HEK293 (cell line): ENCODE measurements at regions not wholly inside any gene's neighbourhood (a gene's known extent, or its start where the extent isn't known, plus 50 kb on each side); places are given as distances from the start of the nearest gene placed in this dataset.

Experiments used
- CTCF ChIA-PET: fragments of 350-600 bp; formaldehyde crosslinking; extraction: SDS; loops from one replicate; lab custom pipeline; 2021; ENCODE audit warnings: antibody characterized with exemption; lab: Yijun Ruan, JAX
- POLR2A ChIA-PET: fragments of 300-600 bp; formaldehyde crosslinking; extraction: SDS; loops from one replicate; lab custom pipeline; 2020; ENCODE audit warnings: antibody characterized with exemption, inconsistent platforms; lab: Yijun Ruan, JAX
- H3K27ac ChIP-seq: fragments of 200-500 bp; sonication (Bioruptor generic); 2 replicates; pipeline ENCODE4 v1.5.1; 2014; ENCODE audit warnings: low read depth, low read length, control low read depth, inconsistent platforms; ENCODE audit errors: extremely low read depth
- H3K36me3 ChIP-seq, 2 experiments: fragments of 200-500 bp in 1 of 2; sonication (Bioruptor generic) in 1 of 2; 1 replicate in 1 of 2; 2 replicates in 1 of 2; pipeline ENCODE4 v1.5.1; 2014 to 2017; ENCODE audit warnings: inconsistent platforms in 2 of 2, low read length in 2 of 2; ENCODE audit not compliant: control insufficient read depth in 2 of 2, insufficient read depth in 1 of 2
- H3K4me1 ChIP-seq: fragments of 200-500 bp; sonication (Bioruptor generic); 2 replicates; pipeline ENCODE4 v1.5.1; 2014; ENCODE audit warnings: mild to moderate bottlenecking, low read length, inconsistent platforms; ENCODE audit not compliant: control insufficient read depth, insufficient read depth
- H3K4me3 ChIP-seq: 2 replicates; pipeline ENCODE4 v1.5.1; 2011; ENCODE audit warnings: low read depth, mild to moderate bottlenecking, control low read depth, low read length, moderate library complexity
- H3K9me3 ChIP-seq: fragments of 200-500 bp; sonication (Bioruptor generic); 2 replicates; pipeline ENCODE4 v1.5.1; 2014; ENCODE audit warnings: low read depth, low read length, inconsistent platforms; ENCODE audit not compliant: control insufficient read depth, insufficient read depth
- ELK4 ChIP-seq: IDR thresholded peaks from 2 replicates; pipeline ENCODE4 v1.6.1; 2011; ENCODE audit warnings: mild to moderate bottlenecking, low read depth, low read length, borderline replicate concordance
- GLIS2 ChIP-seq: fragments of 450-650 bp; formaldehyde crosslinking; IDR thresholded peaks from 2 replicates; pipeline ENCODE4 v1.5.1; 2016; ENCODE audit warnings: missing biosample characterization, missing genetic modification characterization
- HOXA7 ChIP-seq: sonication (generic); formaldehyde crosslinking; IDR thresholded peaks from 2 replicates; pipeline ENCODE4 v1.8.1; 2022; ENCODE audit warnings: missing genetic modification reagents, borderline replicate concordance
- REPIN1 ChIP-seq: fragments of 450-650 bp; formaldehyde crosslinking; IDR thresholded peaks from 2 replicates; pipeline ENCODE4 v1.5.1; 2017; ENCODE audit warnings: missing biosample characterization, missing genetic modification characterization, low read depth
- ZBTB20 ChIP-seq: fragments of 450-650 bp; formaldehyde crosslinking; IDR thresholded peaks from 2 replicates; pipeline ENCODE4 v1.5.1; 2016; ENCODE audit warnings: missing biosample characterization, missing genetic modification characterization
- ZFP41 ChIP-seq: fragments of 450-650 bp; formaldehyde crosslinking; IDR thresholded peaks from 2 replicates; pipeline ENCODE4 v1.5.1; 2016; ENCODE audit warnings: missing biosample characterization, missing genetic modification characterization, borderline replicate concordance
- ZIC2 ChIP-seq: fragments of 450-650 bp; formaldehyde crosslinking; IDR thresholded peaks from 2 replicates; pipeline ENCODE4 v1.5.1; 2016; ENCODE audit warnings: missing biosample characterization, missing genetic modification characterization
- ZNF10 ChIP-seq: fragments of 450-650 bp; formaldehyde crosslinking; IDR thresholded peaks from 2 replicates; pipeline ENCODE4 v1.5.1; 2017; ENCODE audit warnings: missing biosample characterization, missing genetic modification characterization
- ZNF157 ChIP-seq: fragments of 450-650 bp; formaldehyde crosslinking; IDR thresholded peaks from 2 replicates; pipeline ENCODE4 v1.5.1; 2016; ENCODE audit warnings: missing biosample characterization, missing genetic modification characterization
- ZNF2 ChIP-seq: fragments of 450-650 bp; formaldehyde crosslinking; IDR thresholded peaks from 2 replicates; pipeline ENCODE4 v1.5.1; 2016; ENCODE audit warnings: missing biosample characterization, missing genetic modification characterization
- ZNF223 ChIP-seq: fragments of 450-650 bp; formaldehyde crosslinking; IDR thresholded peaks from 2 replicates; pipeline ENCODE4 v1.5.1; 2016; ENCODE audit warnings: missing biosample characterization, missing genetic modification characterization
- ZNF426 ChIP-seq: fragments of 450-650 bp; formaldehyde crosslinking; IDR thresholded peaks from 2 replicates; pipeline ENCODE4 v1.5.1; 2017; ENCODE audit warnings: missing biosample characterization, missing genetic modification characterization, mild to moderate bottlenecking, inconsistent platforms, moderate library complexity
- ZNF510 ChIP-seq: fragments of 450-650 bp; formaldehyde crosslinking; IDR thresholded peaks from 2 replicates; pipeline ENCODE4 v1.5.1; 2018; ENCODE audit warnings: mild to moderate bottlenecking, missing genetic modification characterization, missing biosample characterization; ENCODE audit not compliant: insufficient replicate concordance
- ZNF529 ChIP-seq: fragments of 450-650 bp; formaldehyde crosslinking; IDR thresholded peaks from 2 replicates; pipeline ENCODE4 v1.5.1; 2017; ENCODE audit warnings: missing genetic modification characterization, missing biosample characterization; ENCODE audit not compliant: insufficient replicate concordance
- ZNF558 ChIP-seq: fragments of 450-650 bp; formaldehyde crosslinking; IDR thresholded peaks from 2 replicates; pipeline ENCODE4 v1.5.1; 2016; ENCODE audit warnings: missing biosample characterization, missing genetic modification characterization
- ZNF670 ChIP-seq: fragments of 450-650 bp; formaldehyde crosslinking; IDR thresholded peaks from 2 replicates; pipeline ENCODE4 v1.5.1; 2016; ENCODE audit warnings: missing biosample characterization, missing genetic modification characterization, low read depth
- ZNF677 ChIP-seq: fragments of 450-650 bp; IDR thresholded peaks from 2 replicates; pipeline ENCODE4 v1.5.0; 2018; ENCODE audit warnings: missing biosample characterization, mild to moderate bottlenecking, missing genetic modification characterization, moderate library complexity
- ZNF704 ChIP-seq: fragments of 450-650 bp; formaldehyde crosslinking; IDR thresholded peaks from 2 replicates; pipeline ENCODE4 v1.5.1; 2016; ENCODE audit warnings: missing biosample characterization, missing genetic modification characterization
- ZNF830 ChIP-seq: fragments of 450-650 bp; IDR thresholded peaks from 2 replicates; pipeline ENCODE4 v1.5.0; 2018; ENCODE audit warnings: missing biosample characterization, missing genetic modification characterization, low read depth, mild to moderate bottlenecking, moderate library complexity
- ZSCAN16 ChIP-seq: fragments of 450-650 bp; formaldehyde crosslinking; IDR thresholded peaks from 2 replicates; pipeline ENCODE4 v1.5.1; 2016; ENCODE audit warnings: missing biosample characterization, missing genetic modification characterization
- ZSCAN18 ChIP-seq: fragments of 450-650 bp; formaldehyde crosslinking; IDR thresholded peaks from 2 replicates; pipeline ENCODE4 v1.5.1; 2016; ENCODE audit warnings: missing biosample characterization, missing genetic modification characterization
- ZXDB ChIP-seq: fragments of 450-650 bp; formaldehyde crosslinking; IDR thresholded peaks from 2 replicates; pipeline ENCODE4 v1.5.1; 2016; ENCODE audit warnings: missing biosample characterization, missing genetic modification characterization
- TF ChIP-seq, protein P1 (sequence below): fragments of 450-650 bp; formaldehyde crosslinking; conservative IDR thresholded peaks from 2 replicates; pipeline ENCODE4 v1.5.1; 2016; ENCODE audit warnings: low read depth, missing biosample characterization, missing genetic modification characterization

- TF ChIP-seq ZXDB (tag by site-specific recombination) (no peak), ZNF157 (tag by site-specific recombination) (no peak), ZSCAN18 (tag by site-specific recombination) (no peak), ZNF670 (no peak), ZIC2 (tag by site-specific recombination) (no peak), ZNF529 (tag by site-specific recombination) (no peak), ZNF10 (no peak), GLIS2 (tag by site-specific recombination) (no peak), ZNF426 (tag by site-specific recombination) (no peak), ZBTB20 (tag by site-specific recombination) (no peak)
- TF ChIP-seq, protein P1, sequence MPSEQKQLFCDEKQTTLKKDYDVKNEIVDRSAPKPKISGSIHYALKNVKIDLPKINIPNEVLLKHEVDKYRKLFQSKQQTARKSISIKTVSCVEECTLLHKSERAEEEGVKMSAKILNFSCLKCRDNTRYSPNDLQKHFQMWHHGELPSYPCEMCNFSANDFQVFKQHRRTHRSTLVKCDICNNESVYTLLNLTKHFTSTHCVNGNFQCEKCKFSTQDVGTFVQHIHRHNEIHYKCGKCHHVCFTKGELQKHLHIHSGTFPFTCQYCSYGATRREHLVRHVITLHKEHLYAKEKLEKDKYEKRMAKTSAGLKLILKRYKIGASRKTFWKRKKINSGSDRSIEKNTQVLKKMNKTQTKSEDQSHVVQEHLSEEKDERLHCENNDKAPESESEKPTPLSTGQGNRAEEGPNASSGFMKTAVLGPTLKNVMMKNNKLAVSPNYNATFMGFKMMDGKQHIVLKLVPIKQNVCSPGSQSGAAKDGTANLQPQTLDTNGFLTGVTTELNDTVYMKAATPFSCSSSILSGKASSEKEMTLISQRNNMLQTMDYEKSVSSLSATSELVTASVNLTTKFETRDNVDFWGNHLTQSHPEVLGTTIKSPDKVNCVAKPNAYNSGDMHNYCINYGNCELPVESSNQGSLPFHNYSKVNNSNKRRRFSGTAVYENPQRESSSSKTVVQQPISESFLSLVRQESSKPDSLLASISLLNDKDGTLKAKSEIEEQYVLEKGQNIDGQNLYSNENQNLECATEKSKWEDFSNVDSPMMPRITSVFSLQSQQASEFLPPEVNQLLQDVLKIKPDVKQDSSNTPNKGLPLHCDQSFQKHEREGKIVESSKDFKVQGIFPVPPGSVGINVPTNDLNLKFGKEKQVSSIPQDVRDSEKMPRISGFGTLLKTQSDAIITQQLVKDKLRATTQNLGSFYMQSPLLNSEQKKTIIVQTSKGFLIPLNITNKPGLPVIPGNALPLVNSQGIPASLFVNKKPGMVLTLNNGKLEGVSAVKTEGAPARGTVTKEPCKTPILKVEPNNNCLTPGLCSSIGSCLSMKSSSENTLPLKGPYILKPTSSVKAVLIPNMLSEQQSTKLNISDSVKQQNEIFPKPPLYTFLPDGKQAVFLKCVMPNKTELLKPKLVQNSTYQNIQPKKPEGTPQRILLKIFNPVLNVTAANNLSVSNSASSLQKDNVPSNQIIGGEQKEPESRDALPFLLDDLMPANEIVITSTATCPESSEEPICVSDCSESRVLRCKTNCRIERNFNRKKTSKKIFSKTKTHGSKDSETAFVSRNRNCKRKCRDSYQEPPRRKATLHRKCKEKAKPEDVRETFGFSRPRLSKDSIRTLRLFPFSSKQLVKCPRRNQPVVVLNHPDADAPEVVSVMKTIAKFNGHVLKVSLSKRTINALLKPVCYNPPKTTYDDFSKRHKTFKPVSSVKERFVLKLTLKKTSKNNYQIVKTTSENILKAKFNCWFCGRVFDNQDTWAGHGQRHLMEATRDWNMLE (tag by site-specific recombination): no peak
- TF ChIP-seq, all 188 proteins: peak for 0
Measured at GRCh38 chr2:59874971-59875755, 678.3 kb downstream of the BCL11A start (continued).

DNA sequence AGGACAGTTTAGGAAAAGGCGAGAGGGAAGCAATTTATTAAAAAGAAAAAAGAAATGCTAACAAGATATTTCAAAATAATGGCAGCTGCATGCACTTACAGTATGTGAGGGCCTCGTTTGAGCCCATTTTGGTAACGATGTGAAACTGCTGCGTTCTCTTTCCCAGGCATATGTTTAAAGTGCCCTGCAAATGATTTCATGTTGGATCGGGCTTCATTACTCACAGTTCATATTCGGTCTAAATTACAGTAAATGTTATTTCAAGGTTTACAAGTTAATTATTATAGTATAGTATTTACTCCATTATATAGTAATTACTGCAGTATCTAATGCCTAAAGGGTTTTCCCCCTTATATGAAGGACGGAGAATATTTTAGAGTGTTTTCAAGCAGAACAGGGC is 679.1 kb downstream of the BCL11A start:
- POLR2A ChIA-PET: no interaction called here
- TF ChIP-seq ZNF704 (tag by site-specific recombination) (no peak), ZNF677 (tag by site-specific recombination) (no peak), ZNF558 (tag by site-specific recombination) (no peak), ZSCAN16 (no peak), ELK4 (no peak), ZNF830 (tag by site-specific recombination) (no peak), ZNF510 (no peak), ZNF2 (no peak), GLIS2 (tag by site-specific recombination) (no peak), ZFP41 (tag by site-specific recombination) (no peak), REPIN1 (tag by site-specific recombination) (no peak), ZNF223 (no peak), ZXDB (tag by site-specific recombination) (no peak), HOXA7 (CRISPR knock-in tag) (no peak)
- H3K36me3 ChIP-seq: no peaks in the 10 kb centered on the region
- H3K4me3 ChIP-seq: no peak overlapping the region
- no peaks in the 10 kb centered on the region for H3K9me3 ChIP-seq
- CTCF ChIA-PET: no interaction called here
- no peaks in the 10 kb centered on the region for H3K4me1 ChIP-seq
- no peak overlapping the region for H3K27ac ChIP-seq
